ENCODE measurements at regions not wholly inside any gene's neighbourhood (a gene's known extent, or its start where the extent isn't known, plus 50 kb on each side); places are given as distances from the start of the nearest gene placed in this dataset.

- no peaks in the 10 kb centered on the region for H3K79me2 ChIP-seq (ENCODE audit: low read length)
Measured at GRCh38 chr2:238568455-238569440, 142.0 kb downstream of the ASB1 start.

GRCh38 chr2:238569507-238570195 is 142.9 kb downstream of the ASB1 start:
- Histone ChIP-seq H2AFZ (ENCODE audit: low read length) (no peak overlapping the region), H4K20me1 (ENCODE audit: insufficient read depth, low read depth, low read length) (no peaks in the 10 kb centered on the region), H3K4me2 (ENCODE audit: low read depth, low read length, poor library complexity, severe bottlenecking) (no peak overlapping the region), H3K27me3 (ENCODE audit: low read length) (no peaks in the 10 kb centered on the region), H3K4me3 (ENCODE audit: low read length) (no peak overlapping the region), H3K36me3 (ENCODE audit: insufficient read depth, low read length) (no peaks in the 10 kb centered on the region), H3K4me1 (ENCODE audit: low read length) (no peaks in the 10 kb centered on the region), H3K27ac (ENCODE audit: low read length) (no peak overlapping the region), H3K79me2 (ENCODE audit: low read length) (no peaks in the 10 kb centered on the region), H3K9ac (ENCODE audit: low read length) (no peak overlapping the region), H3K9me3 (ENCODE audit: low read length) (no peaks in the 10 kb centered on the region), H3K9me2 (replicated peaks; ENCODE audit: insufficient read depth, low read length) (no peaks in the 10 kb centered on the region)
- DNase-seq: no peak

More at GRCh38 chr2:238568455-238569440, 142.0 kb downstream of the ASB1 start:
- no peaks in the 10 kb centered on the region for H3K36me3 ChIP-seq (ENCODE audit: insufficient read depth, low read length)
- no peaks in the 10 kb centered on the region for H3K9me2 ChIP-seq (replicated peaks; ENCODE audit: insufficient read depth, low read length)
- H2AFZ ChIP-seq (ENCODE audit: low read length): no peak overlapping the region
- no peak overlapping the region for H3K9ac ChIP-seq (ENCODE audit: low read length)
- no peak overlapping the region for H3K27ac ChIP-seq (ENCODE audit: low read length)
- H3K9me3 ChIP-seq (ENCODE audit: low read length): no peaks in the 10 kb centered on the region
- H3K4me3 ChIP-seq (ENCODE audit: low read length): no peak overlapping the region
- no peaks in the 10 kb centered on the region for H4K20me1 ChIP-seq (ENCODE audit: insufficient read depth, low read depth, low read length)
- DNase-seq: no peak
- no peak overlapping the region for H3K4me2 ChIP-seq (ENCODE audit: low read depth, low read length, poor library complexity, severe bottlenecking)
- no peaks in the 10 kb centered on the region for H3K4me1 ChIP-seq (ENCODE audit: low read length)
- H3K27me3 ChIP-seq (ENCODE audit: low read length): no peaks in the 10 kb centered on the region

GRCh38 chr2:238570391-238570790 is 143.7 kb downstream of the ASB1 start:
- H3K4me2 ChIP-seq (ENCODE audit: low read depth, low read length, poor library complexity, severe bottlenecking): no peak overlapping the region
- no peak for DNase-seq
- H3K79me2 ChIP-seq (ENCODE audit: low read length): no peaks in the 10 kb centered on the region
- H3K27me3 ChIP-seq (ENCODE audit: low read length): no peaks in the 10 kb centered on the region
- no peaks in the 10 kb centered on the region for H3K4me1 ChIP-seq (ENCODE audit: low read length)
- H3K36me3 ChIP-seq (ENCODE audit: insufficient read depth, low read length): no peaks in the 10 kb centered on the region
- H3K9me3 ChIP-seq (ENCODE audit: low read length): no peaks in the 10 kb centered on the region
- H3K4me3 ChIP-seq (ENCODE audit: low read length): no peak overlapping the region
- H3K27ac ChIP-seq (ENCODE audit: low read length): no peak overlapping the region
- no peak overlapping the region for H2AFZ ChIP-seq (ENCODE audit: low read length)
- no peak overlapping the region for H3K9ac ChIP-seq (ENCODE audit: low read length)
- no peaks in the 10 kb centered on the region for H4K20me1 ChIP-seq (ENCODE audit: insufficient read depth, low read depth, low read length)
- H3K9me2 ChIP-seq (replicated peaks; ENCODE audit: insufficient read depth, low read length): no peaks in the 10 kb centered on the region

- H3K27me3 ChIP-seq (ENCODE audit: low read length): no peaks in the 10 kb centered on the region
- no peaks in the 10 kb centered on the region for H3K9me2 ChIP-seq (replicated peaks; ENCODE audit: insufficient read depth, low read length)
- H2AFZ ChIP-seq (ENCODE audit: low read length): no peak overlapping the region
- DNase-seq: no peak
- no peaks in the 10 kb centered on the region for H3K36me3 ChIP-seq (ENCODE audit: insufficient read depth, low read length)
- no peaks in the 10 kb centered on the region for H3K79me2 ChIP-seq (ENCODE audit: low read length)
- H4K20me1 ChIP-seq (ENCODE audit: insufficient read depth, low read depth, low read length): no peaks in the 10 kb centered on the region
- H3K9me3 ChIP-seq (ENCODE audit: low read length): no peaks in the 10 kb centered on the region
- no peak overlapping the region for H3K27ac ChIP-seq (ENCODE audit: low read length)
- no peak overlapping the region for H3K4me2 ChIP-seq (ENCODE audit: low read depth, low read length, poor library complexity, severe bottlenecking)
- H3K4me3 ChIP-seq (ENCODE audit: low read length): no peak overlapping the region
- no peaks in the 10 kb centered on the region for H3K4me1 ChIP-seq (ENCODE audit: low read length)
- no peak overlapping the region for H3K9ac ChIP-seq (ENCODE audit: low read length)
Measured at GRCh38 chr2:238570926-238571325, 144.2 kb downstream of the ASB1 start.

- Histone ChIP-seq H3K79me2 (ENCODE audit: low read length) (no peaks in the 10 kb centered on the region), H2AFZ (ENCODE audit: low read length) (no peak overlapping the region)
Measured at GRCh38 chr2:238571661-238572372, 145.1 kb downstream of the ASB1 start.

GRCh38 chr2:238573065-238573778 is 146.5 kb downstream of the ASB1 start:
- Histone ChIP-seq H2AFZ (ENCODE audit: low read length) (no peak overlapping the region), H3K9ac (ENCODE audit: low read length) (no peak overlapping the region), H3K79me2 (ENCODE audit: low read length) (no peaks in the 10 kb centered on the region), H3K4me2 (ENCODE audit: low read depth, low read length, poor library complexity, severe bottlenecking) (no peak overlapping the region), H3K36me3 (ENCODE audit: insufficient read depth, low read length) (no peaks in the 10 kb centered on the region), H3K27me3 (ENCODE audit: low read length) (no peaks in the 10 kb centered on the region), H4K20me1 (ENCODE audit: insufficient read depth, low read depth, low read length) (no peaks in the 10 kb centered on the region), H3K4me1 (ENCODE audit: low read length) (no peaks in the 10 kb centered on the region), H3K9me3 (ENCODE audit: low read length) (no peaks in the 10 kb centered on the region), H3K4me3 (ENCODE audit: low read length) (no peak overlapping the region), H3K27ac (ENCODE audit: low read length) (no peak overlapping the region), H3K9me2 (replicated peaks; ENCODE audit: insufficient read depth, low read length) (no peaks in the 10 kb centered on the region)
- DNase-seq: peak; percentile 69

More at GRCh38 chr2:238571661-238572372, 145.1 kb downstream of the ASB1 start:
- Histone ChIP-seq H3K9me2 (replicated peaks; ENCODE audit: insufficient read depth, low read length) (no peaks in the 10 kb centered on the region), H3K9ac (ENCODE audit: low read length) (no peak overlapping the region), H3K4me2 (ENCODE audit: low read depth, low read length, poor library complexity, severe bottlenecking) (no peak overlapping the region), H3K9me3 (ENCODE audit: low read length) (no peaks in the 10 kb centered on the region), H4K20me1 (ENCODE audit: insufficient read depth, low read depth, low read length) (no peaks in the 10 kb centered on the region), H3K36me3 (ENCODE audit: insufficient read depth, low read length) (no peaks in the 10 kb centered on the region), H3K27ac (ENCODE audit: low read length) (no peak overlapping the region), H3K4me1 (ENCODE audit: low read length) (no peaks in the 10 kb centered on the region), H3K4me3 (ENCODE audit: low read length) (no peak overlapping the region), H3K27me3 (ENCODE audit: low read length) (no peaks in the 10 kb centered on the region)
- DNase-seq: no peak

- Histone ChIP-seq H3K4me1 (ENCODE audit: low read length) (no peaks in the 10 kb centered on the region), H3K27me3 (ENCODE audit: low read length) (no peaks in the 10 kb centered on the region), H3K27ac (ENCODE audit: low read length) (no peak overlapping the region), H4K20me1 (ENCODE audit: insufficient read depth, low read depth, low read length) (no peaks in the 10 kb centered on the region), H3K4me2 (ENCODE audit: low read depth, low read length, poor library complexity, severe bottlenecking) (no peak overlapping the region), H2AFZ (ENCODE audit: low read length) (no peak overlapping the region), H3K9ac (ENCODE audit: low read length) (no peak overlapping the region), H3K9me3 (ENCODE audit: low read length) (no peaks in the 10 kb centered on the region), H3K9me2 (replicated peaks; ENCODE audit: insufficient read depth, low read length) (no peaks in the 10 kb centered on the region), H3K79me2 (ENCODE audit: low read length) (no peaks in the 10 kb centered on the region), H3K36me3 (ENCODE audit: insufficient read depth, low read length) (no peaks in the 10 kb centered on the region), H3K4me3 (ENCODE audit: low read length) (no peak overlapping the region)
- DNase-seq: no peak
Measured at GRCh38 chr2:238573916-238574315, 147.2 kb downstream of the ASB1 start.

All from Karpas-422 (cell line).